GM12873 (cell line): ENCODE measurements at regions not wholly inside any gene's neighbourhood (a gene's known extent, or its start where the extent isn't known, plus 50 kb on each side); places are given as distances from the start of the nearest gene placed in this dataset.

Experiments used
- TF ChIP-seq, protein P1 (sequence below): IDR thresholded peaks from 2 replicates; pipeline ENCODE4 v1.5.1; 2012; ENCODE audit warnings: low read depth, mild to moderate bottlenecking, moderate library complexity, low read length, control low read depth; ENCODE audit not compliant: insufficient read depth; ENCODE audit errors: missing control alignments

DNA sequence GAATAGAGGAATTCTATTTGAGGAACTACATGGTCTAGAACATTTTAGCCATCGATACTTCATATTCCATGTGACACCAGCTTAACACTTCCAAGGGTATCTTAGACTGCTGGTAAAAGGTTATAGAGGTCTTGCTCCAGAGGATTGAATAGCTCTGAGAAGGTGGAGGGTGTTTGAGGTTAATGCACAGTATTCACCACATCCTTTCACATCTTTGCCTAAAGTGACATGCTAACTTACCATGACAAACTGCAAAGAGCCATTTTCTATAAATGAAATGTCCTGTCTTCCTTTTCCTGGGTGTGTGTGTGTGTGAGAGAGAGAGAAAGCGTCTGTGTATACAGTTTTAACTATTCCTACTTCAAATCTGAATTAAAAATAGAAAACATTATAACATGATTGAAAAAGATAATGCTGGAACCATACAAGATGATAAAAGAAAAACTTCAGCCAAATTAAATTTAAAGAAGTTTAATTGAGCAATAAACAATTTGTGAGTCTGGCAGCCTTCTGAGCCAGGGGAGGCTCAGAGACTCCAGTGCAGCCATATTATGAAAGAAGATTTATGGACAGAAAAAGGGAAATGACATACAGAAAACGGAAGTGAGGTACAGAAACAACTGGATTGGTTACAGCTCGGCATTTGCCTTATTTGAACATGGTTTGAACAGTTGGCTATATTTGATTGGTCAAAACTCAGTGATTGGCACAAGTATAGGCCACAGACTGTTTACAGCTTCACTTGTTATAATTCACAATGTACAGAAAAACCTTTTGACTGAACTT, 320.9 kb upstream of the CCDC179 start:
- TF ChIP-seq, protein P1, sequence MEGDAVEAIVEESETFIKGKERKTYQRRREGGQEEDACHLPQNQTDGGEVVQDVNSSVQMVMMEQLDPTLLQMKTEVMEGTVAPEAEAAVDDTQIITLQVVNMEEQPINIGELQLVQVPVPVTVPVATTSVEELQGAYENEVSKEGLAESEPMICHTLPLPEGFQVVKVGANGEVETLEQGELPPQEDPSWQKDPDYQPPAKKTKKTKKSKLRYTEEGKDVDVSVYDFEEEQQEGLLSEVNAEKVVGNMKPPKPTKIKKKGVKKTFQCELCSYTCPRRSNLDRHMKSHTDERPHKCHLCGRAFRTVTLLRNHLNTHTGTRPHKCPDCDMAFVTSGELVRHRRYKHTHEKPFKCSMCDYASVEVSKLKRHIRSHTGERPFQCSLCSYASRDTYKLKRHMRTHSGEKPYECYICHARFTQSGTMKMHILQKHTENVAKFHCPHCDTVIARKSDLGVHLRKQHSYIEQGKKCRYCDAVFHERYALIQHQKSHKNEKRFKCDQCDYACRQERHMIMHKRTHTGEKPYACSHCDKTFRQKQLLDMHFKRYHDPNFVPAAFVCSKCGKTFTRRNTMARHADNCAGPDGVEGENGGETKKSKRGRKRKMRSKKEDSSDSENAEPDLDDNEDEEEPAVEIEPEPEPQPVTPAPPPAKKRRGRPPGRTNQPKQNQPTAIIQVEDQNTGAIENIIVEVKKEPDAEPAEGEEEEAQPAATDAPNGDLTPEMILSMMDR = no peak

DNA sequence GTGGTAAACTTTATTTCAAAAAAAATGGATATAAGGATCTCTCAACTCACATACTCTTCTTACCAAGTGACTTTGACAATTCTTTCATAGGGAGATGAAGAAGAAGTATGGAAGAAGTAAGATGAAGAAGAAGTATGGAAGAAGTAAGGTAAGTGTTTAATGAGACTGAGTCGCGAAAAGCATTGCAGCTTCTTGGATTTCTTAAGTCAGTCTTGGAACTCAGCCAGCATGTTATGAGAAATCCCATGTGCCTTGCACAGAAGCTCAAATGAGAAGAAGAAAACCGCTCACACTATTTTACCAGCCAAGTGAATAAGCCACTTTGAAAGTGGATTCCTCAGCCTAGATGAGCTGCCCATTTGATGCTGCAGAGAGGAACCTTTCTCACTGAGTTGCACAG, 332.0 kb upstream of the CCDC179 start:
- TF ChIP-seq, protein P1 = no peak

DNA sequence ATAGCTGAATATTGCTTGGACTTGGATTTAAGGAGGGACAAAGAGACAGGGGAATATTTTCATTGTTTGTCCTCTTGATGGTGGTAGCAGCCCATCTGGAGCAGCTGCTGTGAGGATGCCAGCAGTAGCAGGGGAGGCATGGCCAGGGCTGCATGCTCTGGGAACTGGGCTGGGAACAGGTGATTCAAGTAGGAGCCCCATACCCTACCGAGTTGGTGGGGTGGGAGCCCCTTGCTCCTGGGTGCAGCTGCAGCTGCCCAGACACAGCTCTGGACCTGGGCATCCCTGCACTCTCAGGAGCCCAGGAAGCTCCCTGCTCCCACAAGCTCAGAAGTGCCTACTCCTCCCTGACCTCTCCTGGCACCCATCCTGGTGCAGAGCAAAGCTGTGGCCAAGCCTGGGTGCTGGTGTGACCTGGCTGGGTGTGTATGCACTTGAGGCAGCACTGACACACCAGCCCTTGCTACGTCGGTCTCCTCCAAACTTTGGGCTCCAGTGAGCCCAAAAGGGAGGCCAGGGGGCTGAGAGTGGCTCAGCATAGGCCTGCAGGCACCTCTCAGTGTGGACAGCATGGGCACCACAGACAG, 341.8 kb upstream of the CCDC179 start:
- TF ChIP-seq, protein P1 = no peak

DNA sequence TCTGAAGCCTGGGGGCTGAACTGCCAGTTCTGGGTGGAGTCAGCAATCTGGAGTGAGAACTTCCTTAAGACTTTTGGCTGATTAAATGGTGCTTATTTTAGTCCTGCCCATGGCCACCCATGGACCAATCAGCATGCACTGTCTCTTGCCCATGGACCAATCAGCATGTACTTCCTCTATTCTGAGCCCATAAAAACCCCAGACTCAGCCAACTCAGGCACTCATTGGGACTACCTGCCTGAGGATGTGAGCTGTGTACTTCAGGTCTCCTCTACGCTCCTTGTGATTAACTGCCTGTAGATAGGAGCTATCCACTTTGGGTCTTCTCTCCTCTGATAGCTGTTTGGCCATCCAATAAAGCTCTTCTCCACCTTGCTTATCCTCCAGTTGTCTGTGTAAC, 342.3 kb upstream of the CCDC179 start:
- TF ChIP-seq, protein P1 = no peak

DNA sequence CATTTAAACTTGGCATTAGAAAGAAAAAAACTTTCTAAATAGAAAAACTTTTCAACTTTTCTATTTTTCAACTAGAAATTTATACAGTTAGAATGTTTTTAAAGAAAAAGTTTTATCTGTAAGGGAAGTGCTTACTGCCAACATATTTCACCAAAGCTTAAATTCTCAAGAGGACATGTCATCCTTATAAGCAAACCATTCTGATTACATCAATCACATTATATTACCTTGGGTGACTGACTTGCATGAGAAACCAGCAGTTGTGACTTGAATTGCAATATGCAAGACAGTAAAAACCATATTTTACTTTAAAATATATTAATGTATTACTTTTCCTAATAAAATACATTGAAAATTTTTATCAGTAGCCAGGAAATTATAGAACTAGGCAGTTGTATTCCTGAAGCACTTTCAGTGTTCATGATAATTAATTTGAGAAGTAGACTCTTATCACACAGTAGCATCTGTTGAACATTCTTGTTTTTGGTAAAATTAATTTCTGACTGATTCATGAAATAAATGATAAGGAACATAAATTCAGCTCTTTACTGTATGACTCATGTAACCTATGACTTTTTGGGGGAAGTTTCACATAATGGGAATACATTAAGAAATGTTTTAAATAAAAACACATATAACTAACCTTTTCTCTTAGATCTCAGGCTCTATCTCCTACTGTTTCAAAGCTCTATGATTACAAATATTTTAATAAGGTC, 345.0 kb upstream of the CCDC179 start:
- TF ChIP-seq, protein P1 = no peak

DNA sequence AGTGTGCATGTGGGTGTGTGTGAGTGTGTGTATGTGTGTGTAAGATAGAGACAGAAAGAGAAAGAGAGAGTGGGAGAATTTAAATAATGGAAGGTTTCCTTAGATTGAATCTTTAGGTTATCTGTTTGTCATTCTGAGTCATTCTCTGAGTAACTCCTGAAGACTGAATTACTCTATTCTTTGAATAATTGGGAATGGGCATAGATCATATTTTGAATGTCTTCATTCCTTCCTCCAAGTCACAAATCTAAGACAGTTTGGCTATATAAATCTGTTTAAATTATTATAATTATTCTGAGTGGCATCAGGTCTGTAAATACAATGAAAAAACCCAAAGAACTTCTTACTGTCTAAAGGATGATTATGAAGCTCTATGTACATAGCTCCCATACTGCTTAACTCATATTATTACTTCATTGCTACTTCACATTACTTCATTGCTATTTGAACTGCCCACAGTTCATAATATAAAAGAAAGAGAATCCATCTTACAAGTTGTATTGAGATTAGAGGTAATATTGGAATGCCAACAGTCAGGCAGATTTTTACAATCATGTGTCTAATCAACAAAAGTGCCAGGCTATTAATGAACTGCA, 346.6 kb upstream of the CCDC179 start:
- TF ChIP-seq, protein P1 = no peak

DNA sequence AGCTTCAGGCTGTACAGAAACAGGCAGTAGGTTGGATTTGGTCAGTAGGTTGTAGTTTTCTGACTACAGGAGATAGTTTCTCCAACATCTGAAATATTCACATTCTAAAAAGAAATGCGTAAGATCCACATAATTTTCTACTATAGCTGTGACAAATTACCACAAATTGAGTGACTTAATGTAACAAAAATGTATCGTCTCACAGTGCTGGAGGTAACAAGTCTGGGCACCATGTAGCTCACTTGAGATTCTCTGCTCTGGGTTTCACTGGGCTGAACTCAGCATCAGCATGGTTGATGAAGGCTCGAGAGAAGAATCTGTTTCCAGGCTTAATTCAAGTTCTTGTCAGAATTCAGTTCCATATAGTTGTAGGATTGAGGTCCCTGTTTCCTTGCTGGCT, 350.9 kb upstream of the CCDC179 start:
- TF ChIP-seq, protein P1 = no peak
